Posterior cingulate gyrus (tissue), 11 donors: ENCODE measurements at regions not wholly inside any gene's neighbourhood (a gene's known extent, or its start where the extent isn't known, plus 50 kb on each side); places are given as distances from the start of the nearest gene placed in this dataset.

Experiments
- DNase-seq, 10 donors: peaks; one replicate each; pipeline versions ENCODE4 v3.0.0 to v3.0.0-alpha.2; 2020 to 2021; ENCODE audit warnings: mixed read lengths in 3 of 10
- intact Hi-C: fragments of 100-400 bp; cut with DNase I; formaldehyde crosslinking; loops from one replicate; pipeline ENCODE4 v1.15.1; 2023

- no peak for DNase-seq
- intact Hi-C loops, result no loop called here
These were observed 340.2 kb downstream of the CMPK2 start for GRCh38 chr2:6525475-6525964.

- intact Hi-C loops, result no loop called here
These were observed 339.4 kb downstream of the CMPK2 start for GRCh38 chr2:6526093-6526824.

GRCh38 chr2:6531304-6531703 is 334.4 kb downstream of the CMPK2 start:
- intact Hi-C loops, result loop anchor here (10.0 kb wide), 1 partner anchor 113 kb away; no protein-coding TSS in a partner anchor
- no peak for DNase-seq

More at GRCh38 chr2:6526093-6526824, 339.4 kb downstream of the CMPK2 start:
- no peak for DNase-seq

GRCh38 chr2:6535572-6535971 is 330.1 kb downstream of the CMPK2 start:
- DNase-seq, result peak in 4 of 10 donors; percentile 33 to 92 (median 52)
- intact Hi-C loops, result loop anchor here (10.0 kb wide), 1 partner anchor 109 kb away; no protein-coding TSS in a partner anchor

- no peak for DNase-seq
- intact Hi-C loops, result loop anchor here (10.0 kb wide), 1 partner anchor 106 kb away; no protein-coding TSS in a partner anchor
These were observed 327.1 kb downstream of the CMPK2 start for GRCh38 chr2:6538607-6539006.

- intact Hi-C loops, result no loop called here
- no peak for DNase-seq
These were observed 320.4 kb downstream of the CMPK2 start for GRCh38 chr2:6545336-6545735.

- intact Hi-C loops, result no loop called here
- no peak for DNase-seq
These were observed 319.9 kb downstream of the CMPK2 start for GRCh38 chr2:6545795-6546194.

- intact Hi-C loops, result no loop called here
- DNase-seq, result no peak
These were observed 311.2 kb downstream of the CMPK2 start for GRCh38 chr2:6554466-6554865.

- DNase-seq, result no peak
- intact Hi-C loops, result no loop called here
These were observed 309.0 kb downstream of the CMPK2 start for GRCh38 chr2:6556755-6557154.

- intact Hi-C loops, result no loop called here
- DNase-seq, result no peak
These were observed 308.0 kb downstream of the CMPK2 start for GRCh38 chr2:6557737-6558136.

GRCh38 chr2:6562771-6563170 is 302.9 kb downstream of the CMPK2 start:
- intact Hi-C loops, result no loop called here
- no peak for DNase-seq

GRCh38 chr2:6564326-6564725 is 301.4 kb downstream of the CMPK2 start:
- DNase-seq, result no peak
- intact Hi-C loops, result no loop called here

GRCh38 chr2:6574121-6574520 is 291.6 kb downstream of the CMPK2 start:
- intact Hi-C loops, result no loop called here
- DNase-seq, result no peak

- intact Hi-C loops, result no loop called here
- DNase-seq, result no peak
These were observed 289.4 kb downstream of the CMPK2 start for GRCh38 chr2:6576302-6576701.

GRCh38 chr2:6577960-6578359 is 287.7 kb downstream of the CMPK2 start:
- intact Hi-C loops, result no loop called here

GRCh38 chr2:6578416-6578815 is 287.3 kb downstream of the CMPK2 start:
- intact Hi-C loops, result no loop called here

More at GRCh38 chr2:6577960-6578359, 287.7 kb downstream of the CMPK2 start:
- no peak for DNase-seq

GRCh38 chr2:6579281-6579680 is 286.4 kb downstream of the CMPK2 start:
- intact Hi-C loops, result no loop called here
- DNase-seq, result no peak

More at GRCh38 chr2:6578416-6578815, 287.3 kb downstream of the CMPK2 start:
- no peak for DNase-seq

- intact Hi-C loops, result no loop called here
- no peak for DNase-seq
These were observed 284.7 kb downstream of the CMPK2 start for GRCh38 chr2:6580982-6581381.

GRCh38 chr2:6589150-6589549 is 276.6 kb downstream of the CMPK2 start:
- intact Hi-C loops, result no loop called here
- DNase-seq, result no peak

GRCh38 chr2:6590442-6590841 is 275.3 kb downstream of the CMPK2 start:
- DNase-seq, result no peak
- intact Hi-C loops, result no loop called here

GRCh38 chr2:6602471-6602870 is 263.2 kb downstream of the CMPK2 start:
- intact Hi-C loops, result no loop called here
- no peak for DNase-seq

- peak in 2 of 10 donors; percentile 10 to 71 for DNase-seq
- intact Hi-C loops, result no loop called here
These were observed 259.7 kb downstream of the CMPK2 start for GRCh38 chr2:6605836-6606505.
